Activated B cell treated with CpG ODN at 0.5 μM for 24 hours (primary cell): ENCODE measurements at regions not wholly inside any gene's neighbourhood (a gene's known extent, or its start where the extent isn't known, plus 50 kb on each side); places are given as distances from the start of the nearest gene placed in this dataset.

Source experiments
- ATAC-seq: fragments of 200-7000 bp; cut with Tn5 transposase; one replicate; pipeline ENCODE4 v1.10.0; 2021; ENCODE audit warnings: low read depth, mild to moderate bottlenecking, moderate library complexity
- CTCF ChIA-PET: fragments of 350-600 bp; sonication (Branson Sonifier 250); formaldehyde crosslinking; loops from one replicate; lab custom pipeline; 2021; ENCODE audit warnings: antibody characterized with exemption; lab: Charles Lee
- POLR2A ChIA-PET: fragments of 350-600 bp; sonication (Branson Sonifier 250); formaldehyde crosslinking; loops from one replicate; lab custom pipeline; 2021; ENCODE audit warnings: antibody characterized with exemption; lab: Charles Lee
- DNase-seq: peaks from one replicate; pipeline ENCODE4 v3.0.0; 2022
- H3K27ac Mint-ChIP-seq: one replicate; pipeline ENCODE4 v1.8.0; 2020; ENCODE audit warnings: mixed read lengths
- H3K27me3 Mint-ChIP-seq: one replicate; pipeline ENCODE4 v1.8.0; 2021; ENCODE audit warnings: mixed read lengths
- H3K36me3 Mint-ChIP-seq: one replicate; pipeline ENCODE4 v1.8.0; 2021; ENCODE audit warnings: low read depth, mixed read lengths
- H3K4me1 Mint-ChIP-seq: one replicate; pipeline ENCODE4 v1.8.0; 2021; ENCODE audit warnings: mixed read lengths
- H3K4me3 Mint-ChIP-seq: one replicate; pipeline ENCODE4 v1.8.0; 2020; ENCODE audit warnings: mild to moderate bottlenecking, mixed read lengths
- H3K9me3 Mint-ChIP-seq: one replicate; pipeline ENCODE4 v1.8.0; 2020; ENCODE audit warnings: mixed read lengths
- CTCF ChIP-seq: fragments of 200-600 bp; IDR thresholded peaks from one replicate; pipeline ENCODE4 v1.8.0; 2022; ENCODE audit warnings: antibody characterized with exemption, mild to moderate bottlenecking
- intact Hi-C: fragments of 100-400 bp; cut with micrococcal nuclease; formaldehyde crosslinking; loops from one replicate; pipeline ENCODE4 v1.15.1; 2024

GRCh38 chr11:34791780-34792542, 124.2 kb downstream of the APIP start:
- DNase-seq = no peak
- Mint-ChIP-seq H3K27me3 (peaks cover 8% of the 10 kb centered on the region), H3K36me3 (no peaks in the 10 kb centered on the region), H3K4me3 (no peak overlapping the region), H3K27ac (no peak overlapping the region), H3K4me1 (no peaks in the 10 kb centered on the region), H3K9me3 (no peaks in the 10 kb centered on the region)
- no peak for TF ChIP-seq CTCF
- CTCF ChIA-PET = no interaction called here
- ATAC-seq = no peak
- intact Hi-C loops = no loop called here
- POLR2A ChIA-PET = no interaction called here

- CTCF ChIA-PET = interaction anchor here (0.7 to 1.1 kb wide), 2 partner anchors 204 to 205 kb away, joined by 3 read pairs; no protein-coding TSS in a partner anchor
- H3K4me1 Mint-ChIP-seq = no peaks in the 10 kb centered on the region
- ATAC-seq = no peak
- H3K4me3 Mint-ChIP-seq = no peak overlapping the region
- no peaks in the 10 kb centered on the region for H3K36me3 Mint-ChIP-seq
- intact Hi-C loops = no loop called here
- POLR2A ChIA-PET = no interaction called here
- DNase-seq = no peak
- no peaks in the 10 kb centered on the region for H3K9me3 Mint-ChIP-seq
- no peak for TF ChIP-seq CTCF
- H3K27me3 Mint-ChIP-seq = peaks cover 8% of the 10 kb centered on the region
- H3K27ac Mint-ChIP-seq = no peak overlapping the region
Measured at GRCh38 chr11:34790620-34791019, 125.6 kb downstream of the APIP start.

GRCh38 chr11:34789196-34789834, 126.9 kb downstream of the APIP start:
- ChIA-PET POLR2A (no interaction called here), CTCF (no interaction called here)
- no peaks in the 10 kb centered on the region for H3K36me3 Mint-ChIP-seq
- ATAC-seq (no peak), DNase-seq (no peak)
- H3K4me1 Mint-ChIP-seq = no peaks in the 10 kb centered on the region
- intact Hi-C loops = no loop called here
- H3K4me3 Mint-ChIP-seq = no peak overlapping the region
- H3K27me3 Mint-ChIP-seq = peaks cover 7% of the 10 kb centered on the region
- H3K27ac Mint-ChIP-seq = no peak overlapping the region
- TF ChIP-seq CTCF = no peak
- H3K9me3 Mint-ChIP-seq = no peaks in the 10 kb centered on the region

GRCh38 chr11:34788642-34789041, 127.5 kb downstream of the APIP start:
- Mint-ChIP-seq H3K9me3 (no peaks in the 10 kb centered on the region), H3K4me3 (no peak overlapping the region), H3K27me3 (peaks cover 7% of the 10 kb centered on the region), H3K27ac (no peak overlapping the region), H3K4me1 (no peaks in the 10 kb centered on the region), H3K36me3 (no peaks in the 10 kb centered on the region)
- DNase-seq (no peak), ATAC-seq (no peak)
- no peak for TF ChIP-seq CTCF
- intact Hi-C loops = no loop called here
- POLR2A ChIA-PET = no interaction called here
- CTCF ChIA-PET = no interaction called here

- Mint-ChIP-seq H3K27me3 (peaks cover 4% of the 10 kb centered on the region), H3K4me1 (no peaks in the 10 kb centered on the region), H3K36me3 (no peaks in the 10 kb centered on the region), H3K4me3 (no peak overlapping the region), H3K9me3 (no peaks in the 10 kb centered on the region), H3K27ac (no peak overlapping the region)
- ChIA-PET CTCF (no interaction called here), POLR2A (no interaction called here)
- ATAC-seq = no peak
- no peak for DNase-seq
- no peak for TF ChIP-seq CTCF
- intact Hi-C loops = no loop called here
Measured at GRCh38 chr11:34787895-34788294, 128.3 kb downstream of the APIP start.
